ENCODE measurements at regions not wholly inside any gene's neighbourhood (a gene's known extent, or its start where the extent isn't known, plus 50 kb on each side); places are given as distances from the start of the nearest gene placed in this dataset.
A peak's percentile ranks its signal among the peaks of the same experiment; 100 is the strongest.
"Not testable (repeated sequence)": the region's sequence is repeated elsewhere in the genome, so short reads cannot be mapped to it uniquely, and the experiment has no call there.

DNA sequence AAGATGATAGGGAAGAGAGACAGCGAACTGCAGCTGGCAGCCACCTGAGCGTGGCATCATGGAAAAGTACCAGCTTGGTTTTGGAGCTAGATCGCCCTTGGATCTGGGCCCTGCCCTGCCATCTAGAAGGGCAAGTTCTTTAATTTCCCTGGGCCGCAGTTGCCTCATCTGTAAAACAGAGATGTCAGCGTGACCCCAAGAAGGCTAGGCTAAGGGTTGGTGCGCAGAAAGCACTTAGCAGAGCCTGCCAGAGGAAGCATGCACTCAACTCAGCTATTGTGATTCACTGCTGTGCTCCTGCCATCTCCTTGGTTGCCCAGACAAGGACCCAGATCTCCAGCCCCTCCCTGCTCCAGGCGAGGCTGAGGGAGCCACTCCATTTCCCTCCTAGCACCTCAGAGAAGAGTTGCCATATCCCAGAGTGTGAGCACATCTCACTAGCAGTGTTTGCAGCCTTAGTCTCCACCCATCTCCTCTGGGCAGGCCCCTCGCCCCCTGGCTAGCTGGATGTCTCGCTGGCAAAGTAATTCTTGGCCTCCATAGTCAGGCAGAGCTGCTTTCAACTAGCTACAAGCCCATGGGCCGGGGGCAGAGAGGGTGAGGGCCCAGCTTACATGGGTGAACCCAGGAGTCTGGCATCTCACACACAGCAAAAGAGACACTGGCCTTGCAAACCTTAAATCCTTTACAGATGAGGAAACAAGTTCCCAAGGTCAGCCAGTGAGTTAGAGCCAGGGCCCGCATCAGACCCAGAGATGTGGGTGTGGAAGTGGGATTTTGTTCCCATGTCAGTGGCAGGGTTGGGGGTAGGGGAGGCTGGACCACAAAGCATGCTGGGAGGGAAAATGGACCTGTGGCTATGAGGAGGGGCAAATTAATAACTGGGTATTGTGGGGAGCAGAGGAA is 280.7 kb upstream of the TLE3 start:
- TF ChIP-seq JUND (IDR thresholded peaks at IDR 0.05; ENCODE audit: low read depth): no peak
- in situ Hi-C loops (cut with HindIII; ENCODE audit: low pct_unique_long_range_greater_than_20kb, low sequenced_read_pairs): no loop called here

GRCh38 chr15:70376929-70377691 is 279.4 kb upstream of the TLE3 start:
- in situ Hi-C loops (cut with HindIII; ENCODE audit: low pct_unique_long_range_greater_than_20kb, low sequenced_read_pairs): no loop called here
- no peak for DNase-seq (ENCODE audit: low read depth in 1 of 2, low spot score in 1 of 2)

More for the DNA sequence above, 280.7 kb upstream of the TLE3 start:
- DNase-seq (ENCODE audit: low read depth in 1 of 2, low spot score in 1 of 2): peak in 1 of 2 experiments; percentile 78

DNA sequence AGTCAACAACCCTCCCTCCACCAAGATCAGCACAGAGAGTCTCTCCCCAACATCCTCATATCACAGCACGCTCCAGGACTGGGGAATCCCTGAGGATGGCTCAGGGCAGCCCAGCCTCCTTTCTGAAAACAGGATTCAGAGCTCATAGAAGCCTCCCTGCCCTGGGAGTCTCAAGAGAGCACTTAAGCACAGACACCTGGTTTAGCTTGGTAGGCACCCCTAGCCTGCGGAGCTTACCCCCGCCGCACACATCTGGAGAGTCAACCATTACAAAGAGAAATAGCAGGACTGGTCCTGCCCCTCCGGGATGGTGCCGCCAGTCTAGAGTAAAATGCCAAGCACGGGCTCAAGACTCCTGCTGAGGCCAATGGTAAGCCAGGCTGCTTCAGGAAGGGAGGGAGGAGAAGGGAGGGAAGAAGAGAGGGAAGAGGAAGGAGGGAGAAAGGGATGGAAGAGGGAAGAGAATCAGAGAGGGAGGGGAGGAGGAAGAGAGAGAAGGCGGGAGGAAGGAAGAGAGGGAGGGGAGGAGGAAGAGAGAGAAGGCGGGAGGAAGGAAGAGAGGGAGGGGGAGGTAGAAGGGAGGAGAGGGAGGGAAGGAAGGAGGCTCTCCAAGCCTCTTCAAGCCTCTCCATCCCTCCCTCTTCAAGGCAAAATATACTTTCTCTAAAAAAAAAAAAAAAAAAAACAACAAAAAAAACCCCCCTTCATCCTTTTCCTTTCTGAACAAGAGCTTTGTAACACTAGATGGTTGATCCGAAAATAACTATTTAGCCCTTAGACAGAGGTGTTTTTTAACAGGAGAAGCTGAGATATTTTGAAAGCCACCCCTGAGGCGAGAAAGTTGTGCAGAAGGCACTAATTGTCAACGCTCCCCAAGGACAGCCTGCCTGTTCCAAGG is 278.6 kb upstream of the TLE3 start:
- no peak for DNase-seq (ENCODE audit: low read depth in 1 of 2, low spot score in 1 of 2)
- no peak for TF ChIP-seq JUND (IDR thresholded peaks at IDR 0.05; ENCODE audit: low read depth)
- in situ Hi-C loops (cut with HindIII; ENCODE audit: low pct_unique_long_range_greater_than_20kb, low sequenced_read_pairs): no loop called here

More at GRCh38 chr15:70376929-70377691, 279.4 kb upstream of the TLE3 start:
- no peak for TF ChIP-seq JUND (IDR thresholded peaks at IDR 0.05; ENCODE audit: low read depth)

DNA sequence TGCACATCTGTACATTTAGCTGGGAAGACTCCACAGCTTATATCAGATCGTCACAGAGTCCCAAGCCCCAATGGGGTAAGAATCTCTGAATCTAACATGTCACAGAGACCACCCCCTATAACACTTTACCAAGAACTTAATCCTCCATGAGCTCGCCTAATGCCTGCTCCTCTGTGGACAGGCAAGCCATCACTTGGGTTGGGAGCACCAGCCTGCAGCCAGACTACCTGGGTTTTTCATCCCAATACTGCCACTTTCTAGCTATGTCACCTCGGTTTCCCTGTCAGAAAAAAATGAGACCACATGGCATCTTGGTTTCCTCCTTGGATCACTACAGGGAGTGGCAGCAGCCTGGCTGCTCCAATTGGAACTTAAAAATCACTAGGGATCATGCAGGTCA is 277.9 kb upstream of the TLE3 start:
- in situ Hi-C loops (cut with HindIII; ENCODE audit: low pct_unique_long_range_greater_than_20kb, low sequenced_read_pairs): no loop called here

GRCh38 chr15:70375006-70375431 is 277.3 kb upstream of the TLE3 start:
- in situ Hi-C loops (cut with HindIII; ENCODE audit: low pct_unique_long_range_greater_than_20kb, low sequenced_read_pairs): no loop called here
- no peak; the same call in 1 of the 2 replicates for TF ChIP-seq JUND (IDR thresholded peaks at IDR 0.05; ENCODE audit: low read depth)
- peak; percentile 37 to 67 for DNase-seq (ENCODE audit: low read depth in 1 of 2, low spot score in 1 of 2)

More for the DNA sequence above, 277.9 kb upstream of the TLE3 start:
- DNase-seq (ENCODE audit: low read depth in 1 of 2, low spot score in 1 of 2): no peak
- TF ChIP-seq JUND (IDR thresholded peaks at IDR 0.05; ENCODE audit: low read depth): no peak

DNA sequence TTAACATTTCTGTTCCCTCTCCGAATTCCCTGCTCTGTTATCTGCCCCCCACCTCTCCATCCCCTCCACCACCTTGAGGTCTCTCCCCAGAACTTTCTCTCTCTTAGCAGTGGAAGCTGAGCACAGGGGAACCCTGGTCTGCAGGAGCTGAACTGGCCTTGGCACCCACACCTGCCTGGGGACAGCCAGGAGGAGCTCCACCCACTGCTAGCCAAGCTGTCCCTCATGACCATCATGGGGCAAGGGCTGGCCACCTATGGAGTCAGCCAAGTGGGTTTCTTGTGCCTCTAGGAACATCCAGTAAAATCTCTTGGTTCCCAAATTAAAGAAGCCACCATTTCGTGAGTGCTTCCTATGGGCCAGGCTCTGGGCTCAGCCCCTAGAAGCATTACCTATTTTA is 276.4 kb upstream of the TLE3 start:
- TF ChIP-seq JUND (IDR thresholded peaks at IDR 0.05; ENCODE audit: low read depth): no peak
- in situ Hi-C loops (cut with HindIII; ENCODE audit: low pct_unique_long_range_greater_than_20kb, low sequenced_read_pairs): no loop called here
- no peak for DNase-seq (ENCODE audit: low read depth in 1 of 2, low spot score in 1 of 2)

GRCh38 chr15:70373439-70373838 is 275.7 kb upstream of the TLE3 start:
- DNase-seq (ENCODE audit: low read depth in 1 of 2, low spot score in 1 of 2); in situ Hi-C loops (cut with HindIII; ENCODE audit: low pct_unique_long_range_greater_than_20kb, low sequenced_read_pairs): not testable (repeated sequence)

- peak in 1 of 2 experiments; percentile 42 for DNase-seq (ENCODE audit: low read depth in 1 of 2, low spot score in 1 of 2)
- in situ Hi-C loops (cut with HindIII; ENCODE audit: low pct_unique_long_range_greater_than_20kb, low sequenced_read_pairs): not testable (repeated sequence)
Observed at GRCh38 chr15:70367913-70368705, 270.4 kb upstream of the TLE3 start.

- in situ Hi-C loops (cut with HindIII; ENCODE audit: low pct_unique_long_range_greater_than_20kb, low sequenced_read_pairs); DNase-seq (ENCODE audit: low read depth in 1 of 2, low spot score in 1 of 2): not testable (repeated sequence)
Observed at GRCh38 chr15:70364023-70364422, 266.3 kb upstream of the TLE3 start.

DNA sequence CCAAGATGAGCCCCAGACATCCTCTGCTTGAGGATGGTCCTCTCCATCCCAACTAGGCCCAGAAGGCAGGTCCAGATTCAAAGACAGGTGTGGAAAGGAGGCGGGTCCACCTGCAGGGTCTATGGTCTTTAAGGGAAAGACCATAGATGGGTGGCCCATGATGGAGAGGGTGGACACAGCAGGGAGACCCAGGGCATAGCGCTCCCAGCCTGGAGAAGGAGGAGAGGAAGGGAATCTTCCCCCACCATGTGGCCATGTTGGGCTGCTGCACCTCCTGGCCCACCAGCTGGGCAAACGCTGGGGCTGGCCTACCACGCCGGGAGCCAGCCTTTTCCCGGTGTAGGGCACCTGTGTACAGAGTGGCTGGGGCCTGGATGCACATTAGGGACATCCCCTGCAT is 265.2 kb upstream of the TLE3 start:
- no peak for TF ChIP-seq JUND (IDR thresholded peaks at IDR 0.05; ENCODE audit: low read depth)
- in situ Hi-C loops (cut with HindIII; ENCODE audit: low pct_unique_long_range_greater_than_20kb, low sequenced_read_pairs): no loop called here
- DNase-seq (ENCODE audit: low read depth in 1 of 2, low spot score in 1 of 2): peak in 1 of 2 experiments; percentile 75

- in situ Hi-C loops (cut with HindIII; ENCODE audit: low pct_unique_long_range_greater_than_20kb, low sequenced_read_pairs): no loop called here
- TF ChIP-seq JUND (IDR thresholded peaks at IDR 0.05; ENCODE audit: low read depth): no peak
Observed at GRCh38 chr15:70362350-70362749, 264.6 kb upstream of the TLE3 start.

More at GRCh38 chr15:70362350-70362749, 264.6 kb upstream of the TLE3 start:
- no peak for DNase-seq (ENCODE audit: low read depth in 1 of 2, low spot score in 1 of 2)
